Activated CD4-positive, alpha-beta T cell treated with anti-CD3 and anti-CD28 coated beads, Interleukin-2, amount 10 ng/mL, durations not matched to agents 24 days and 14 days (primary cell): ENCODE measurements at regions not wholly inside any gene's neighbourhood (a gene's known extent, or its start where the extent isn't known, plus 50 kb on each side); places are given as distances from the start of the nearest gene placed in this dataset.
"Not testable (repeated sequence)": the region's sequence is repeated elsewhere in the genome, so short reads cannot be mapped to it uniquely, and the experiment has no call there.

Experiments
- DNase-seq: peaks from one replicate; pipeline ENCODE4 v3.0.0; 2022
- H3K27ac Mint-ChIP-seq: one replicate; pipeline ENCODE4 v1.8.0; 2022; ENCODE audit warnings: mild to moderate bottlenecking, mixed read lengths
- H3K27me3 Mint-ChIP-seq: one replicate; pipeline ENCODE4 v1.8.0; 2022; ENCODE audit warnings: mixed read lengths
- H3K36me3 Mint-ChIP-seq: one replicate; pipeline ENCODE4 v1.8.0; 2022; ENCODE audit warnings: low read depth, mild to moderate bottlenecking, mixed read lengths
- H3K4me1 Mint-ChIP-seq: one replicate; pipeline ENCODE4 v1.8.0; 2021; ENCODE audit warnings: mixed read lengths
- H3K4me3 Mint-ChIP-seq: one replicate; pipeline ENCODE4 v1.8.0; 2022; ENCODE audit warnings: mild to moderate bottlenecking, moderate library complexity, mixed read lengths
- H3K9me3 Mint-ChIP-seq: one replicate; pipeline ENCODE4 v1.8.0; 2021; ENCODE audit warnings: mixed read lengths
- intact Hi-C: fragments of 100-400 bp; cut with micrococcal nuclease; formaldehyde crosslinking; loops from one replicate; pipeline ENCODE4 v1.15.1; 2023

DNA sequence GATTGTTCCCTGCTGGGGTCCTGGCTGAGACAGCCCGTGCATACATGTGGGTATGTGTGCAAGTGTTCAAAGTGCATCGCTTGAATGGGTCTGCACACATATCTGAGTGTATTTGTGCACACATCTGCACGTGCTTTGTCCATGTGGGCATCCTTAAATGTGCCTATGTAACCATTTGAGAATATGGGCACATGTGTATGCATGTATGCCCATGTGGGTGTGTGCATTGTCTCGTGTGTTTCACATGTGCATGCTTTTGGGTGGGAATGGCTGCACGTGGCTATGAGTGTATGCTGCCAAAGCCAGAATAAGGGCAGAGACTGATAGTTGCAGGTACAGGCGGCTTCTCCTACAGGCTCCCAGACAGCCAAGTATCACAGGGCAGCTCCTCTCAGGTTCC lies 107.3 kb downstream of the LHX2 start:
- Mint-ChIP-seq H3K27me3 (peaks cover 2% of the 10 kb centered on the region), H3K36me3 (no peaks in the 10 kb centered on the region), H3K4me1 (no peaks in the 10 kb centered on the region), H3K27ac (no peak overlapping the region), H3K4me3 (no peak overlapping the region), H3K9me3 (peaks cover 3% of the 10 kb centered on the region)
- intact Hi-C loops: no loop called here
- no peak for DNase-seq

DNA sequence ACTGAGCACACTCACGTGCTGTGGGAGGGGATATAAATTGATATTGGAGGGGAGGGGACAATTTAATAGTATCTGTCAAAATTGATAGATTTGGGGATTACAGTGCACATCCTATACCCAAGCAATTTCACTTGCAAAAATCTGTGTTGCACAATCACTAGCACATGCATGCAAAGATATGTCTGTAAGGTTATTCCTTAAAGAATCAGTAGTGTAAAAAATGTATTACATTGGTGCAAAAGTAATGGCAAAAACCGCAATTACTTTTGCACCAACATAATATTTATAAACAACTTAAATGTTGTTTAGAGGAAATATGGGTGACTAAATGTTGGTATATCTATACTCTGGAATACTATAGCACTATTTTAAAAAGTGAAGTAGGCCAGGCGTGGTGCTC lies 108.7 kb downstream of the LHX2 start:
- H3K27ac Mint-ChIP-seq: no peak overlapping the region
- H3K36me3 Mint-ChIP-seq: no peaks in the 10 kb centered on the region
- peaks cover 2% of the 10 kb centered on the region for H3K27me3 Mint-ChIP-seq
- H3K4me3 Mint-ChIP-seq: no peak overlapping the region
- H3K9me3 Mint-ChIP-seq: peaks cover 3% of the 10 kb centered on the region
- intact Hi-C loops: loop anchor here (10.0 kb wide), 1 partner anchor 265 kb away; no protein-coding TSS in a partner anchor
- DNase-seq: no peak
- no peaks in the 10 kb centered on the region for H3K4me1 Mint-ChIP-seq

DNA sequence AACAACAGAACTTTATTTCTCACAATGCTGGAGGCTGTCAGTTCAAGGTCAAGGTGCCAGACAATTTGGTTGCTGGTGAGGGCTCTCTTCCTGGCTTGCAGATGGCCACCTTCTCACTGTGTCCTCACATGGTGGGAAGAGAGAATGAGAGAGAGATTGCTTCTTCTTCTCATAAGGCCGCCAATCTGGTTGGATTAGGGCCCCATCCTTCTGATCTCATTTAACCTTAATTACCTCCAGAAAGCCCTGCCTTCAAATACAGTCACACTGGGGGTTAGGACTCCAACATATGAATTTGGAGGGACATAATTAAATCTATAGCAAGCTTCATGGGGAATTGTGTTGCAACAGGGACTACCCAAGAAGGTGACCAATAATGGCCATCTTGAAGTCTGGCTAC lies 110.2 kb downstream of the LHX2 start:
- DNase-seq: no peak
- Mint-ChIP-seq H3K4me1 (peaks cover under 1% of the 10 kb centered on the region), H3K27ac (no peak overlapping the region), H3K27me3 (peaks cover 2% of the 10 kb centered on the region), H3K9me3 (peaks cover 3% of the 10 kb centered on the region), H3K4me3 (no peak overlapping the region), H3K36me3 (no peaks in the 10 kb centered on the region)
- intact Hi-C loops: loop anchor here (10.0 kb wide), 1 partner anchor 263 kb away; no protein-coding TSS in a partner anchor

DNA sequence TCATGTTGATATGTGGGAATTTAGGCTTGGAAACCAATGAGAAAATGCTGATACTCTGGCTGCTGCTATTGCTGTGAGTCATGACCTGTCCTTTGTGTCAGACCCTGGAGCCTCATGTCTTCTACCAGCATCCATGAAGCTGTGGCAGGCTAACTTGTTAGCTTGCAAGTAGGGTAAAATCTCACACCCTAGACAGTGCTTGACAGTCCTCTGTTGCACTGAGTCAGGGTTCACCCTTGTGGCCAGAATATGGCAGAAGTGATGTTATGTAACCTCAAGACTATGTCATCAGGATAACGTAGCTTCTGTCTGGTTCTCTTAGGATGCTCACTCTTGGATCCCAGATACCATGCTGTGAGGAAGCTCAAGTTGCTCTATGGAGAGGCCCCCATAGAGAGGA lies 110.8 kb downstream of the LHX2 start:
- Mint-ChIP-seq H3K27ac (no peak overlapping the region), H3K36me3 (no peaks in the 10 kb centered on the region), H3K4me3 (no peak overlapping the region), H3K4me1 (peaks cover 6% of the 10 kb centered on the region), H3K9me3 (no peaks in the 10 kb centered on the region), H3K27me3 (peaks cover 2% of the 10 kb centered on the region)
- DNase-seq: no peak
- intact Hi-C loops: loop anchor here (10.0 kb wide), 1 partner anchor 262 kb away; no protein-coding TSS in a partner anchor

DNA sequence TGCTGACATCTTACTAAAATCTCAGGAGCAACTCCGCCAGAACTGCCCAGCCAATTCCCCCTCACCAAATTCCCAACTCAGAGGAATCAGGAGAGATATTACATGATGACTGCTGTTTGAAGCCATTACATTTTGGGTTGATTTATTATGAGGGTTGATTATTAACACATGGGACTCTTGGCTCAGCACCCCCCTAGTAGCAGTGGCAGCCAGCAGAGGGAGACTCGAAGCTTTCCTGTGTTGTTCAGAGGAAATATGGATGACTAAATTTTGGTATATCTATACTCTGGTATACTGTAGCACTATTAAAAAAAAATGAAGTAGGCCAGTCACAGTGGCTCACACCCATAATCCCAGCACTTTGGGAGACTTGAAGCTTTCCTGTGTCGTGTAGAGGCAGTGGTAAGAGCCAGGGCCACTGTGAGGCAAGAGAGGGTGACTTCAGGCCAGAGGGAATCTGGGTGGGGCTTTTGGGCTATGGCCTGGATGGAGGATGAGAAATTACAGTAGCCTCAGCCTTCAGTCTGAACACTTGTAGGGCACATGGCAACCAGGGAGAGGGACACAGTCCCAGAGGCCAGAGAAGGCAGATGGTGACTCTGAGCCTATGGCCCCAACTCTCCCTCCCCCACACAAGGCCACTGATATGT lies 111.4 kb downstream of the LHX2 start:
- Mint-ChIP-seq H3K4me1 (peaks cover 6% of the 10 kb centered on the region), H3K36me3 (no peaks in the 10 kb centered on the region), H3K27ac (no peak overlapping the region), H3K9me3 (no peaks in the 10 kb centered on the region), H3K4me3 (no peak overlapping the region), H3K27me3 (no peaks in the 10 kb centered on the region)
- DNase-seq: no peak
- intact Hi-C loops: loop anchor here (10.0 kb wide), 1 partner anchor 262 kb away; no protein-coding TSS in a partner anchor

DNA sequence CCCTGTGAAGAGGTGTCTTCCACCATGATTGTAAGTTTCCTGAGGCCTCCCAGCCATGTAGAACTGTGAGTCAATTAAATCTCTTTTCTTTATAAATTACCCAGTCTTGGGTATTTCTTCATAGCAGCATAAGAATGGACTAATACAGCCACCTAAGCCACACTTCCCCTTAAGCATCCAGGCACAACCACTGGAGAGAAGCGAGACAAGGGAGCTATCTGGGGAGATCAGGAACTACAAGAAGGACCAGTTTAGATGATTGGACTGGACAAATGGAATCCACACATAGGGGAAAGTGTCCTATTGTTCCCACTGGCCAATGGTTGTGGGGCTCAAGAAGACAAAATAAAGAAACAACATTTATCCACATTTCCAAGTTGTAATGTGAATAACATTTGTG lies 112.1 kb downstream of the LHX2 start:
- H3K36me3 Mint-ChIP-seq, H3K27me3 Mint-ChIP-seq, DNase-seq, H3K27ac Mint-ChIP-seq, H3K4me1 Mint-ChIP-seq, H3K9me3 Mint-ChIP-seq, H3K4me3 Mint-ChIP-seq: not testable (repeated sequence)
- intact Hi-C loops: loop anchor here (10.0 kb wide), 1 partner anchor 261 kb away; no protein-coding TSS in a partner anchor

DNA sequence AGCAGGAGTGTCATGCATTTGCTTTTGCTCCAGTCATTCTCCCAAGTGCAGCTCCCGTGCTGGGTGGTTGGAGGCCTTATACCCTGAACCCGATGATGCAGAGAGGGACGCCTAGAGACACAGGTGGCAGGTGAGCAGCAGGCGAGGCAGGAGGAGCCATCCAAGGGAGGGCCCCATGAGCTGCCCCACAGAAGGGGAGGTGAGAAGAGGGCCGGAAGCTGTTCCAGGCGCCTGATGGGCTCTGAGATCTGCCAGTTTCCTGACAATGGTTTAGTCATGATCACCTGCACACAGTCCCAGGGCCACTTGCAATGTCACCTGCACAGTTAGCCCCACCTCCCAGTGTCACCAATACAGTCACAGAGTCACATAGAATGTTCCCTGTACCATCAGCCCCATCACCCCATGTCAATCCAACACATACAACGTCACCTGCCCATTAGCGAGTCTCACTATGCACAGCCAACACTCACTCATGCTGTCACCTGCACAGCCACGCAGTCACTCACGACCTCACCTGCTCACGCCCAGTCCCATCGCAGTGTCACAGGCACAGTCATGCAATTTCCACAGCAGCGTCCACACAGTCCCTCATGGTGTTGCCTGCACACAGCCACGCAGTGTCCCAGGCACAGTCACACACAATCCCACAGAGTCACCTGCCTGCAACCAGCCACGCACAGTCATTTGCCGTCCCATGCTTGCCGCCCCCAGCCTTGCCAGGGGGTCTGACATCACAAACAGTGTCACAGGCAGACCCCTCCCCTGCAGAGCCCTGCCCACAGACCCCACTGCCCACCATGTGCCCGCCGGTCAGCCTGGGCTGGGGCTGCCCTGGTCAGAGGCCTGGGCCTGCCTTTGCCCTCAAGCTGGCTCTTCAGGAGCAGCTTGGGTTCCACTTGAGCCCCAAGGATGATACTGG lies 113.4 kb downstream of the LHX2 start:
- Mint-ChIP-seq H3K9me3 (no peaks in the 10 kb centered on the region), H3K4me1 (peaks cover 6% of the 10 kb centered on the region), H3K27ac (no peak overlapping the region), H3K36me3 (no peaks in the 10 kb centered on the region), H3K4me3 (no peak overlapping the region), H3K27me3 (peaks cover 1% of the 10 kb centered on the region)
- no peak for DNase-seq
- intact Hi-C loops: loop anchor here (5.0 to 10.0 kb wide), 2 partner anchors 77 to 260 kb away; no protein-coding TSS in a partner anchor

DNA sequence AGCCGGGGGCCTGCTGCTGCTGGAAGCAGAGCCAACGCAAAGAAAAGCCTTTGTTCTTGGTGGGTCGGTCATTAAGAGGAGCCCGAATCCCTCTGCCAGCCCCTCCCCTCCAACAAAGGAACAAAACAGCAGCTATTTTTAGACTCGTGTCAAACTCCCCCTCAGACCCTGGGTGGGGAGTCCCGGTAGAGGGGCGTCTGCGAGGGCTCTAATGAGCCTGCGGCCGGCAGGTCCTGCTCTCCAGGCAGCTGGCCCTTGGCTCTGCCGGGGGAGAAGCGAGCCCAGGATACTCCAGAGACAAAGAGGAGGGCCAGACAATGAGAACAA lies 114.0 kb downstream of the LHX2 start:
- Mint-ChIP-seq H3K4me3 (no peak overlapping the region), H3K9me3 (no peaks in the 10 kb centered on the region), H3K36me3 (no peaks in the 10 kb centered on the region), H3K27me3 (peaks cover 2% of the 10 kb centered on the region), H3K27ac (no peak overlapping the region), H3K4me1 (peaks cover 6% of the 10 kb centered on the region)
- intact Hi-C loops: loop anchor here (5.0 to 10.0 kb wide), 2 partner anchors 77 to 259 kb away; no protein-coding TSS in a partner anchor
- no peak for DNase-seq

DNA sequence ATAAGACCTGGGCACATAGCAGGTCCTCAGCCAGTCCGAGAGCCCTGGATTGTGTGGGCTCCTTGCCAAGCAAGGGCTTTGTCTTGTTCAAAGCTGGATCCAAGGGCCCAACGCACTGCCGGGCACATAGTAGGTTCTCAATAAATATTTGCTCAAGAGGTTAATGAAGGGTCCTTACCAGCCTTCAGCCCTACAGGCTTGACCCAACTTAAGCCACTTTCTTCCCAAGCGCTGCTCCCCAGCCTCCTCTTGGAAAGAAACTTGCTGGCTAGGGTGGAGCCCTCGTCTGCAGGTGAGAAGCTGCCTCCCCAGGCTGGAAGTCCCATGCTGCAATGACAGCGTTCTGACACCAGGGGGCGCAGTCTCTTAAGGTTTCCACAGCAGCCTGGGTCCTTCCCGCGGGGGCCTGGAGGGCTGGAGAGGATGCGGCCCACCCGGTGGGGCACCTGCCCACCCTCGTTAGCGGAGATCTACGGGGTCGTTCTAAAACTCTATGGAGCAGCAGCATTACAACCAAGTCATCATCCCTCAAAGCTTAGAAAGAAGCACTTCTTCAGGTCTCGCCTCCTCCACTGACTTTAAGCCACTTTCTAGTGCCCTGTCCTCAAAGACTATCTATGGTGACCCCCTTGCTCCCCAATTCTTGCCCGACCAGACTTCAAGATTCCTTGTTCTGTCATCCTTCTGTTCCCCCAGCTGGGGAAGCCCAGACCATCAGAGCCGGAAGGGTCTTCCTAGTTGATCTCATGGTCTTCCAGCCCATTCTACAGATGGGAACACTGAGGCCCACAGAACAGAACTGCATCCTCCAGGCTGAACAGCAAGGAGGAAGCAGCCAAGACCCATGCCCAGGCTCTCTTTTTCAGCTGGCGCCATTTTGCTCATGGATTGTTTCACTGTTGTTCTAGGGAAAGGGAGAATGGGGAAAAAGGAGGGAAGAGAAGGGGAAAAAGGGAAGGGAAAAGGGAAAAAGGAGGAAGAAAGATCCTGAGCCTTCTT lies 115.4 kb downstream of the LHX2 start:
- H3K36me3 Mint-ChIP-seq: no peaks in the 10 kb centered on the region
- peaks cover 6% of the 10 kb centered on the region for H3K4me1 Mint-ChIP-seq
- H3K27me3 Mint-ChIP-seq: peaks cover 2% of the 10 kb centered on the region
- peak; percentile 93 for DNase-seq
- H3K4me3 Mint-ChIP-seq: no peak overlapping the region
- intact Hi-C loops: loop anchor here (1.0 to 10.0 kb wide), 4 partner anchors 75 to 258 kb away; partner anchors contain the start of gene NEK6
- H3K9me3 Mint-ChIP-seq: no peaks in the 10 kb centered on the region
- peak overlapping the region; percentile 57 for H3K27ac Mint-ChIP-seq

DNA sequence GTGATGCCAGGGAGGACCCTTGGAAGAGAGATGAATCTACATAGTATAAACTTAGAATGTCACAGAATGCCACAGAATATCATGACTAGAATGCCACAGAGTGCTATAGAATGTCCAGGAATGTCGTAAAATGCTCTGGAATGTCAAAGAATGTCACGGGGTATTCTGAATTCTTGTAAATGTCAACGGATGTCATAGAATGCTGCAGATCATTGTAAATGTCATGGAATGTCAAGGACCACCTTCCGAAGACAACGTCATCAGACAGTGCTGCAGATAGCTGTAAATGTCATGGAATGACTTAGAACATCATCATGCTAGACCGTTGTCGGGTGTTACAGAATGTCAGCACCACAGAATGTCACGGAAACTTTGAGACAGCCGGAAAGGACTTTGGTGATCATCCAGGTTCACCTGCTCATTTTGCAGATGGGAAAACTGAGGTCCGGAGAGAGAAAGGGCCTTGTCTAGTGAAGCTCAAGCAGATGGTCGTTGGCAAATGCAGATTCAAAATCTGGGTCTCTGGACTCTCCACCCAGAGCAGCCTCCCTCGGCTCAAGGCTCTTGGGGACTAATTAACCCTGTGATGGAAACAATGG lies 117.1 kb downstream of the LHX2 start:
- no peak overlapping the region for H3K4me3 Mint-ChIP-seq
- H3K36me3 Mint-ChIP-seq: no peaks in the 10 kb centered on the region
- no peaks in the 10 kb centered on the region for H3K9me3 Mint-ChIP-seq
- peaks cover 6% of the 10 kb centered on the region for H3K4me1 Mint-ChIP-seq
- H3K27me3 Mint-ChIP-seq: peaks cover 6% of the 10 kb centered on the region
- no peak for DNase-seq
- intact Hi-C loops: loop anchor here (5.0 to 10.0 kb wide), 2 partner anchors 74 to 256 kb away; no protein-coding TSS in a partner anchor
- no peak overlapping the region for H3K27ac Mint-ChIP-seq

DNA sequence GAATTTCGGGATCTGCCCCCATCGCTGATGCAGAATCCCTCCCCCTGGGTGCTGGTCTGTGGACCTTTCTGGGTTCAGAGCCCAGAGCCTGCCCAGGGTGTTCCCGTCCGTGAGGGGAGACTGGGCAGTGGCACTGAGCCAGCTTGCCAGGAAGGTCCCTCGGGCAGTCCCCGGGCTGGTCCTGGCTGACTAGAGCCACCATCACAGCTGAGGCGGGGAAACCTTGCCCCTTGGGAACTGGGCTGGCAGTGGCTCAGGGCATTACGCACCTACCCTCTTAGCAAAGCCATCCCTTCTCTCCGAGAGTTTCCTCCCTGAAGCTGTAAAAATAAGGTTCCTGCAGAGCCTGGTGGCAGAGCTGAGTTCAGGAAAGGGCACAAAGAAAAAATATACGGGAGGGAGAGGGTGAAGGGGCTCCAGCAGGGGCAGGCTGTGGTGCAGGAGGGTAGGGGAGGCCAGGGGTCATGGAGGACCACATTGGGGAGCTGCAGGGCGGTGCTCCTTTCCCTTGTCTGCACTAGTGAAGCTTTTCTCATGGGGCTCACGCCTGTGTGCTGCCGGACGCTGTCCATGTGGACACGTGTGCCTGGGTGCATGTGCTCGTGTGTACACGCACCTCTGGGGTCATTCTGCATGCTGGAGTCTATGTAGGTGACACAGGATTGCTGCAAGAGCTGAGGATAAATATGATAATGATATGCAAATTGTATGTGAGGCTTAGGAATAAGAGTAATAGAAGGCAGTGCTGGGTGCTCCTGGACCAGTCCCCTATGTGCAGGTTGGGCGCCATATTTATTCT lies 118.9 kb downstream of the LHX2 start:
- Mint-ChIP-seq H3K36me3 (no peaks in the 10 kb centered on the region), H3K27me3 (peaks cover 6% of the 10 kb centered on the region), H3K4me3 (no peak overlapping the region), H3K4me1 (peaks cover 6% of the 10 kb centered on the region), H3K9me3 (no peaks in the 10 kb centered on the region), H3K27ac (no peak overlapping the region)
- no peak for DNase-seq
- intact Hi-C loops: no loop called here

DNA sequence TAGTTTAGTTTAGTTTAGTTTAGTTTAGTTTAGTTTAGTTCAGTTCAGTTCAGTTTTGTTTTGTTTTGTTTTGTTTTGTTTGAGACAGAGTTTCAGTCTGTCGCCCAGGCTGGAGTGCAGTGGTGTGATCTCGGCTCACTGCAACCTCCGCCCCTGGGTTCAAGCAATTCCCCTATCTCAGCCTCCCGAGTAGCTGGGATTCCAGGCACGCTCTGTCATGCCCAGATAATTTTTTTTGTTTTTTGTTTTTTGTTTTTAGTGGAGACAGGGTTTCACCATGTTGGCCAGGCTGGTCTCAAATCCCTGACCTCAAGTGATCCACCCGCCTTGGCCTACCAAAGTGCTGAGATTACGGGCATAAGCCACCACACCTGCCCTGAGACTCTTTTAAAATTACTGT lies 120.0 kb downstream of the LHX2 start:
- H3K9me3 Mint-ChIP-seq, intact Hi-C loops, H3K4me1 Mint-ChIP-seq, H3K4me3 Mint-ChIP-seq, H3K27ac Mint-ChIP-seq, DNase-seq, H3K36me3 Mint-ChIP-seq, H3K27me3 Mint-ChIP-seq: not testable (repeated sequence)
